HFF-Myc (cell line): ENCODE measurements at regions not wholly inside any gene's neighbourhood (a gene's known extent, or its start where the extent isn't known, plus 50 kb on each side); places are given as distances from the start of the nearest gene placed in this dataset.

Experiments used
- DNase-seq: peaks from one replicate; pipeline ENCODE4 v3.0.0-alpha.2; 2011; ENCODE audit warnings: low read depth; ENCODE audit errors: extremely low read depth
- H3K4me3 ChIP-seq: replicated peaks from 2 replicates; pipeline ENCODE4 v1.5.1; 2011; ENCODE audit warnings: low read depth, mild to moderate bottlenecking, control low read depth, low read length
- TF ChIP-seq, protein P1 (sequence below): IDR thresholded peaks from 2 replicates; pipeline ENCODE4 v1.5.1; 2012; ENCODE audit warnings: mild to moderate bottlenecking, low read depth, low read length, control low read depth; ENCODE audit errors: missing control alignments

GRCh38 chr9:71624728-71625127, 143.6 kb downstream of the CEMIP2 start:
- H3K4me3 ChIP-seq: no peak overlapping the region
- no peak for DNase-seq
- TF ChIP-seq, protein P1, sequence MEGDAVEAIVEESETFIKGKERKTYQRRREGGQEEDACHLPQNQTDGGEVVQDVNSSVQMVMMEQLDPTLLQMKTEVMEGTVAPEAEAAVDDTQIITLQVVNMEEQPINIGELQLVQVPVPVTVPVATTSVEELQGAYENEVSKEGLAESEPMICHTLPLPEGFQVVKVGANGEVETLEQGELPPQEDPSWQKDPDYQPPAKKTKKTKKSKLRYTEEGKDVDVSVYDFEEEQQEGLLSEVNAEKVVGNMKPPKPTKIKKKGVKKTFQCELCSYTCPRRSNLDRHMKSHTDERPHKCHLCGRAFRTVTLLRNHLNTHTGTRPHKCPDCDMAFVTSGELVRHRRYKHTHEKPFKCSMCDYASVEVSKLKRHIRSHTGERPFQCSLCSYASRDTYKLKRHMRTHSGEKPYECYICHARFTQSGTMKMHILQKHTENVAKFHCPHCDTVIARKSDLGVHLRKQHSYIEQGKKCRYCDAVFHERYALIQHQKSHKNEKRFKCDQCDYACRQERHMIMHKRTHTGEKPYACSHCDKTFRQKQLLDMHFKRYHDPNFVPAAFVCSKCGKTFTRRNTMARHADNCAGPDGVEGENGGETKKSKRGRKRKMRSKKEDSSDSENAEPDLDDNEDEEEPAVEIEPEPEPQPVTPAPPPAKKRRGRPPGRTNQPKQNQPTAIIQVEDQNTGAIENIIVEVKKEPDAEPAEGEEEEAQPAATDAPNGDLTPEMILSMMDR: no peak

- no peak overlapping the region for H3K4me3 ChIP-seq
- DNase-seq: no peak
- TF ChIP-seq, protein P1: no peak
These were observed 147.6 kb downstream of the CEMIP2 start for GRCh38 chr9:71620746-71621145.

DNA sequence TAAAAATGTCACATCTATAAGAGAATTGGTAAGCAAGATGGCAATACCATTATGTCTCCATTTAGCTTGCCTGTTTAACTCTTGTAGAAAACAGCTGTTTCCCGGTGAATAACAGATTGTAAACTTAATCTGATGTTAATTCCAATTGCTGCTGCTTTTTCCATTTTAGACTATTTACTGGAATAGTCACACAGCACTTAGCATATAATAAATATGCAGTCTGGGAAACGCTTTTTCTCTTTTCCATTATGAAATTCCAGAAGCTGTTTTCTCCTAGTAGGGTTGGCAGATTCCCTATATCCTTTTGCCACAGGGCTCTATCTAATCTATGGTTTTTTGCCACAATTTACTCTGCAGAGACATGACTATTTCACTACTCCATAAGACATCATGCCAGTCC, 148.0 kb downstream of the CEMIP2 start:
- TF ChIP-seq, protein P1: no peak
- no peak for DNase-seq
- H3K4me3 ChIP-seq: no peak overlapping the region

- no peak overlapping the region for H3K4me3 ChIP-seq
- DNase-seq: no peak
- TF ChIP-seq, protein P1: no peak
These were observed 148.4 kb downstream of the CEMIP2 start for GRCh38 chr9:71619926-71620325.

DNA sequence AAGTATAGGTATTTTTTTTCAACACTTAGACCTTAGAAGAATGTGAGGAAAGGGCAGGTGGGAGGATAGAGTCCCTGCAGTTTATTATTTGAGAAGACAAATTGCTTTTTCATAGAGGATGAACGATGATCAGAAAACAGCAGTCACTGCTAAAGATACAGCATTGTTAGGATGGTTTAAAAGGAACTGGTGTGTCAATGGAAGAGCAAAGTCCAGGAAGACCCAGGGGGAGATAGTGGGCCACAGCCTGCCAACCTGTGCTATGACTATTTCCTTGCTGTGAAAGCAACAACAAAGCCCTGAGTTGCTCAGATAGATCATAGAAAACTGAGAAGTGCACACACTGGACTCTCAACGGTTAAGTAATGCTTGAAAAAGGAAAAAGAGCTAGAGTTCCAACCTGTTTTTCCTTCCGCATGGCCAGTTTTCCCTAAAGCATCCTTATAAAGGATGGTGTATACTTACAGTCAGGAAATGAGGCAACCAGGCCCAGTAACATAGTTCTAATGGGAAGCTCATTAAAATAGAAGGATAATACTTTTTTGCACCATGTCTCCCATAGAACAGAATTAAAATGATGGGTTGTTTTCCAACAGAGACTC, 153.8 kb downstream of the CEMIP2 start:
- no peak for DNase-seq
- no peak overlapping the region for H3K4me3 ChIP-seq
- TF ChIP-seq, protein P1: no peak

GRCh38 chr9:71612889-71613288, 155.4 kb downstream of the CEMIP2 start:
- no peak for DNase-seq
- TF ChIP-seq, protein P1: no peak

GRCh38 chr9:71609448-71609830, 158.9 kb downstream of the CEMIP2 start:
- TF ChIP-seq, protein P1: no peak
- no peak overlapping the region for H3K4me3 ChIP-seq

More at GRCh38 chr9:71612889-71613288, 155.4 kb downstream of the CEMIP2 start:
- H3K4me3 ChIP-seq: no peak overlapping the region

More at GRCh38 chr9:71609448-71609830, 158.9 kb downstream of the CEMIP2 start:
- no peak for DNase-seq
